HuH-7 (cell line): ENCODE measurements at regions not wholly inside any gene's neighbourhood (a gene's known extent, or its start where the extent isn't known, plus 50 kb on each side); places are given as distances from the start of the nearest gene placed in this dataset.

Experiments
- DNase-seq: peaks from one replicate; pipeline ENCODE4 v3.0.0; 2011; ENCODE audit warnings: low spot score

DNA sequence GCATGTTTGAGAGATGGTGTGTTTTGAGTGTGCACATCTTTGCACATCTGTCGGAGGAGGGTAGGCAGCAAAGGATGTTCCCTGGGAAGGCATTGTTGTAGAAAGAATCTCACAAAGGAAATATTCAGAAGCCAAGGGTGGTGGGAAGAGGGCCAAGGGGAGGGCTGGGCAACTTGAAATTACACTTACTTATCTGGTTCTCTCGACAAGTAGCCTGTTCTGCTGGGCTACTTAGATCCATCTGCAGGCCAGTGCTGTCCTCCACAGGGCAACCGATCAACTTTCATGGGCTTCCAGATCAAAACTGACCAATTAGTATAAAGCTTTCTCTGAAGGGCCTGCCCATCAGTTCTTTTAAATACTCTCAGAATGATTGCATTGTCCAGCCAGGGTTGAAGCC lies 495.2 kb downstream of the GADD45G start:
- no peak for DNase-seq

DNA sequence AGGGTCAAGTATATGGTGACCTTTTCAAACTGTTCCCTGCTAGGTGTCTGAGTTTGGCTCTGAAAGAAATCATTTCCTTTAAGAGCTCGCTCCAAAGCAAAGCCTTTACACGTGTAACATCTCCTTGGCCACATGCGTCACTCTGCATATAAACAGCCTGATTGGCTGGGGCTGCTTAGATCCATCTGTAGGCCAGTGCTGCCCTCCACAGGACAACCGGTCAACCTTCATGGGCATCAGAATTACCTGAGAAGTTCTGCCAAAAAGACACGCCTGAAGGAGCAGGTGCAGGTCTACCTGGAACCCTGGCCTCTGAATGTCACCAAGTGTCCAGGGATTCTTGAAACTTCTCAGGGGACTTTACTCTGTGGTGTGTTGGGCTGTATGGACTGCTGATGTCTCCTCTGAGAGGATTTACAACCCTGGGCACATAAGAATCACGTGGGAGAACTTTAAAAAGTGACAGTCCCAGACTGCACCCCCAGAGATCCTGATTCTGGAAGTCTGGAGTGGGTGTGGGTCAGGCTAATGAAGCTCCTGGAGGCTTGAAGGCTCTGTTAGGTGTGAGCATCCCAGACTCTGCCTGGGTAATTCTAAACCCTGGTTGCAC lies 497.6 kb downstream of the GADD45G start:
- peak; percentile 80 for DNase-seq

DNA sequence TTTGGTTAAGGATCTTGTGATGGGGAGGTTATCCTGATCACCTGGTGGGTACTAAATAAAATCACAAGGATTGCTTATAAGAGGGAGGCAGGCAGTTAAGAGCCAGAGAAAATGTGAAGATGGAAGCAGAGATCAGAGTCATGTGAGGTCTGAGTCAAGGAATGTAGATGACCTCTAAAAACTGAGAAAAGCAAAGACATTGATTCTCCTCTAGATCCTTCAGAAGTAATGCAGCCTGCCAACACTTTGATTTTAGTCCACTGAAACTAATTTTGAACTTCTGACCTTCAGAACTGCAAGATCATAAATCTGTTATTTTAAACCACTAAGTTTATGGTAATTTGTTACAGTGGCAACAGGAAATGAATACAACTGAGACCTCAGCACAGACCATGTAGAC lies 499.0 kb downstream of the GADD45G start:
- no peak for DNase-seq

DNA sequence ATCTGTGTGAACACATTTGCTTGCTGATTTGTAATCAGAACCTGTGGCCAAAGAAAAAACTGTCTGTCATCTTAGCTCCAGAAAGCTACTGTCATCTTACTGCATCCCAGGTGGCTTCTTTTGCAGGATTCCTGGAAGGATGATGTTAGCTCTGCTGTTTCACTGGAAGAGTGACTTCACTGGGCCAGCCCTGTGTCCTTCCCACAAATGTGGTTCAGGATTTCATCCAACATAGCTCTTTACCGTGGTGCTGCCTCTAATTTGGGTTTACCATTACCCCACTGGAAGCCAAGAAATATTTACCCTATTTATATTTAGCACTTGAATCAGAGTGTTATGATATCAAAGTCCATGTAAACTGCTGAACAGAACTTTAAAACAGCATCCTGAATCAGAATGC lies 501.0 kb downstream of the GADD45G start:
- no peak for DNase-seq

DNA sequence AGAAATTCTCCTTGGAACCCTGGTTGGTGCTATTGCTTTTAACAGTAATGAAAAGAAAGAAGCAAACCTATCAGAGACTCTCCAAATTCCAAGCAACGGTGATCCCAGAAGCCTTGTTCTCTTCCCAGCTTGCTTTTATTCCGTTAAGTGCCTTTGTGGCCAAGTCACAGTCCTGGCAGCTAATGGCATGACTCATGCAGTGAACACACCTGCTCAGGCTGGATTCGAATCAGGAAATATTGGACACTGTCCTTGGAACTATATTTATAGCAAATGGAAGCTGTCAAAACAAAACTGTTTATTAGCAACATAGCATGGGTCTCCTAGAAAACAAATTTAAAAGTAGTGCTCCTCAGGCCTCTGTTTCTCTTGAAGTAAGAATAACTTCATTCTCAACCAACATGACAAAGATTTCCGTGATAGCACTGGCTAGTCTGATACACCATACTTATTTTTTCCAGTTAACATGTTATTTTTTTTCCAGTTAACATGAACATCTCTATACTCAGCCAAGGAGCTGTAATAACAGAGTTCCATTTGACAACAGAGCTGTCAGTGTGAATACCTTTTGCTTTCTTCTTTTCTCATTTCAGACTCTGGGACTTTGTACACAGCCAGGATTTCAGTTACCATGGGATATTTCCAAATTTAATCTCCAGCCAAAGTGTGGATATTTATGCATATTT lies 502.4 kb downstream of the GADD45G start:
- no peak for DNase-seq

DNA sequence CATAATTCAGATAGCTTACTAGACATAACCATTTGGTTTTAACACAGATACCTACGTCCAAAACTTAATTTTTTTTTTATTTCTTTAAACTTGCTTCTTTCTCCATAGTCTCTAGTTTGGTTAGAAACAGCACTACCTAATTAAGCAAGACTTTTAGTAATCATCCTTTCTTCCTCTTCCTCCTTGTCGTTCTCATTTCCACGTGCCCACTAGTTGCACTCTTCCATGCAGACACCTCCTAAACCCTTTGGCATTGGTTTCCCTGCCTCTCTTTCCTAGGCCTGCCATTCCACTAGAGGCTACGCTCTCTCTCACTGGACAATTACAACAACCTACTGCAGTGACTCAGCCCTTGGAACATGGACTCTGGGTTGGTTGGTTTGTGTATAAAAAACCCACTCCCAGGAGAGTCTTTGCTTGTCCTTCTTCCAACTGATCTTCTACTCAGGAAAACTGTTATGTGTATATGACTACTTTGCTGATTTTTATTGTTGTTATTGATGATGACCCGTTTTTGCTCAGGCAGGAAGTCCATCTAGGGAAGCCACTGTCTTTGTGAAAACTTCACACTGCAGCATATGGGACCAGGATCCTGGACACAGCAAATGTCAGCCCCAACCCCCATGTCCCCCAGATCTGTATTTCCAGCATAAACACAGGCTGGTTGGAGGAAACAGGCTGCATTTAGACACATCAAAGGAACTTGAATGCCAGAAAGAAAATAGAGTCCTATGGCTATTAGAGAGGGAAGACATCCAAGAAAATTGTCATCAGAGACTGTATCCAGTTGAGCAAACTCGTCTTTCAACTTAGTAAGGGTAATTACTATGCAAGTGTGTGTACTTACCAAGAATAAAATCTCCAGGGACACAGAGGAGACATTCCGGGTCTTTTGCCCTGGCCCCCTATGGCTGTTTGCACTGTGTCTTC lies 503.2 kb downstream of the GADD45G start:
- DNase-seq: no peak

DNA sequence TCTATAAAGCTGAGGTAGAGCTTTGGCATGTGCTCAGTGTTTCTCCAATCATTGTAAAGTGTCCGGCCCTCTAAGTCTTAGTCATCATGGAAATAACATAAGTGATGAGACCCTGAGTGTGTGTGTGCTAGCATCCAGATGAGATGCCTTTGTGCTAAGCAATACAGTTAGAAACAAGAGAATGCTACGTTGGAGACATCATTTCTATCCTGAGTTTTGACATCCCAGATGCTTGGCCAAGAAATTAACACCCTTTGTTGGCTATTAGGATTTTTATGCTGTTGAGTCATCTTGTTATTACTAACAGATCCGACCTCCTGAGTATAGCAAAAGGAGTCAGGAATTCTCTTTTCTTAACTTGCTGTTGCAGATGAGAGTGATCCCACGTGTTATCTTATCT lies 508.0 kb downstream of the GADD45G start:
- DNase-seq: no peak

DNA sequence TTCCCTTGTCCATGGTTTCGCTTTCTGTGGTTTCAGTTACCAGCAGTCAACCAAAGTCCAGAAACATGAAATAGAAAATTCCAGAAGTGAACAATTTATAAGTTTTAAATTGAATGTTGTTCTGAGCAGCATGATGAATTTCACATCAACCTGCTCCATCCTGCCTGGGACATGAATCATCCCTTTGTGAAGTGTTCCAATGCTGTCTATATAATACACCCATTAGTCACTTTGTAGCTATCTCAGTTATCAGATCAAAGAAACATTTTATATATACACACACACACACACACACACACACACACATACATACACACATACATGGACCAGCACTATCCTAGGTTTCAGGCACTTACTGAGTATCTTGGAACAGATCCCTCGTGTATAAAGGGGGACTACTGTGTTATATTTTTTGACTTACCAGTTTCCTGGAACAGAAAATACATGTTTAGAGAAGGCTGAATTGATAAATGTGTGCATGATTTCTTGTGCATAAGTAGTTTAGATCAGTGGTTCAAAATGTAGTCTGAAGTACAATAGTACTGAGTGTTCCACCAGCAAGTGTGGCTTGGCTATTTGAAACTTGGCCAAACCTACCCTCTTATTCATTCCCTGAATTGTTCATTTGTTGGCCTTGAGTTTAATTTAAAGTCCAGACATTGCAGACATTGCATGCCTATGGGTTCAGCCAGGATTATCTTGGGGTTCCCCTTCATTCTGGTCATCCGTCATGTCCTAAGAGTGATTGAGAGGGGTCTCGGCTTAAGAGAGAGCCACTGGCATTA lies 510.0 kb downstream of the GADD45G start:
- DNase-seq: no peak

DNA sequence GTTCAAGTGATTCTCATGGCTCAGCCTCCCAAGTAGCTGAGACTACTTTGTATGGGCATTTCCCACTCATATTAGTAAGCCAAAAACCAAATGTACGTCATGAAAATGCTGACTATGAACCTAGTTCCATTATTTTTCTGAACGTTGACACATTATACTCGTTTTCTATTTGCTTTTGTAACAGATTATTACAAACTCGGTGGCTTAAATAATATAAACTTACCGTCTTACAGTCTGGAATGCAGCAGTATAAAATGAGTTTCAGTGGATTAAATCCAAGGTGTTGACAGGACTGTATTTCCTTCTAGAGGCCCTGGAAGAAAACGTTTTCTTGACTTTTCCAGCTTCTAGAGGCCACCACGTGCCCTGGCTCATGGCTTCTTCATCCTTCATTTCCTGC lies 517.0 kb downstream of the GADD45G start:
- DNase-seq: no peak

DNA sequence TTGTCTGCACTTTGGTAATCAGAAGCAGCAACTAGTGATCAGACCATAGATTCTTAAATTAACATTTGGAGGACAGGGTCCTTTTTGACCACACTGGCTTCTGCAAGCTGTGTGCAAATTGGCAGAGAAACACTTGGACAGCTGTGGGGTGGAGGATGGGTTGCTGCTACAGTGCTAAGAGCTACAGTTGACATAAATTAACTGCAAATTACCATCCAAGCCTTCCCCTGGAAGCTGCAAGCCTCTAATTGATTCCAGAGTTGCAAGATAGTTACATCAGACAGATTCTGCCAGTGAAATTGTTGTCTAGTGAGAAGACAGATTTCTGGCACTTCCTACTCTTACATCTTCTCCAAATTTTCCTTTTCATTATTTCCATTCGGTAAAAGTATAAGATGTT lies 517.7 kb downstream of the DIRAS2 start:
- DNase-seq: no peak

DNA sequence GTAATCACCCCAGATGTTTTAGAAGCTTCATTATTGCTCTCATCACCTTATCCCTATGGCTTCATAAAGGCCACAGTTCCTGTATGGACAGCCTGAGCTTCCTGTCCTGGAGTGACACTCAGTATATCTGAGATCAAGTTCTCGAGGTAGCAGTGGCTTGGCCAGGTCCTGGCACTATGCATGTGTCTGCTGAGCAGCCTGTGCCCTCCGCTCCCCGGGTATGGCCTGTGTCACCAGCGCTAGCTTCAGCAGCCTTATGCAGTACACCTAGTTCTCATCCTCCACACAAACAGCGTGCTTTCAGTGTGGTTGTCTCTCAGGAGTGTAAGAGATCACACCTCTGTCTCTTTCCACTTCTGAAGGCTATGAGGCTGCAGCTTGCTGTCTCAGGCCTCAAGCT lies 514.7 kb downstream of the DIRAS2 start:
- no peak for DNase-seq

DNA sequence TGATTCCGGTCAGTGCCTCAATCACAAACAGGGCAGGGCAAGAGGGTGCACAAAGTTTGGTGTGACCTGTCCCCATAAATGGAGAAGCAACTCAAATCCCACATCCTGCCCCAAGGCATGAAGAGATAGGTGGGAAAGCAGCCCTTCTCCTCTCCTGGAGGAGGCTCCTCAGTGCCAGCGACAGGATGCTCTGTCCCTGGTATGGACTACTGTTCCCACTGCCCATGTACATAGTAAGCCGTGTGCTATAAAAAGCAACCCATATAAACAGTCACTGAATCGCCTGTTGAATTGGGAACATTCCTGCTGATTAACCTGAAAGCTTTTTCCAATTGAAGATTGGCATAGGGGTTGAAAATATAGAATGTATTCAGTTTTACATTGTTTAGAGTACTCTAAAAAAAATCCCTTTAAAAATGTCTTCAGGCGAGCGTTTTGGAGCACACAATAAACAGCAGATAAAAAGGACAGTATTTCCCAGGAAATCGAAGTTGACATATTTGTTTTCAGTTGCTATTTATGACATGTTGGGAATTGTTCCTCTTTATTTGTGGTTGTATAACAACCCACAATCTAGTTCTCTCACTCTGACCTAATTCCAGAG lies 513.9 kb downstream of the DIRAS2 start:
- DNase-seq: no peak

DNA sequence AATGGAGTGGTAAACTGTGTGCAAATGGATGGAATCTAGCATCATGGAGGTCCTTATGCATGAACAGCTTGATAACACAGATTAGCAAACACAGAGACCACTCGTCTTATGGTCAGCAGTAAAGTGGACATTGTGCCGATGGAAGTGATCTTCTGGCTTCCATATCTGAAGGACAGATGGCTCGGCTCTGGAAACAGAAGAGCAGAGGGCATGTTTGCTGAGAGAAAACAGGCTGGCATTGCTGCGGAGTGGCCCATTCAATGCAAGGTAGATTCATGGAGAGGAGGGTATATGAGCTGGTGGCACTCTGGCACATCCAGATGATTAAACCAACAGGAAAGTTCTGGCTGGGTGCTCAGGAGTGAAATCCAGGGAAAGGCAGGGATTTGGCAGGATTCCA lies 513.2 kb downstream of the DIRAS2 start:
- DNase-seq: no peak

DNA sequence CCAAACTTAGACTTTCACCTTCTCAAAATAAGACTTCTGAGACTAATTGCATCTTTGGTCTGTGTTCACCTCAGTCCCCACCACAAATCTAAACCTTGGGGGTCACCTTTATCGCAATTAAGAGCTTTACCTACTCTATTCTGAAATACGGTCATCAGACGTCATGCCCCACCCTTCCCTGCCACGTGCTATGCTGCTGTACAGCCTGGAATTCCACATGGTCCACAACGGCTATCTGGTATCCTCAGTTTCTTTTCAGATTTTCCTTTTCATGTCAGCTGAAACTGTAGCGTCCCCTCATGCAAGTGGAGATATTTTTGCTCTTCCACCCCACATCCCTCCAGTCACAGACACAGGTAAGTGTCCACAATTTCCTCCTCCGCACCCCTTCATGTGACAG lies 511.1 kb downstream of the DIRAS2 start:
- DNase-seq: no peak

DNA sequence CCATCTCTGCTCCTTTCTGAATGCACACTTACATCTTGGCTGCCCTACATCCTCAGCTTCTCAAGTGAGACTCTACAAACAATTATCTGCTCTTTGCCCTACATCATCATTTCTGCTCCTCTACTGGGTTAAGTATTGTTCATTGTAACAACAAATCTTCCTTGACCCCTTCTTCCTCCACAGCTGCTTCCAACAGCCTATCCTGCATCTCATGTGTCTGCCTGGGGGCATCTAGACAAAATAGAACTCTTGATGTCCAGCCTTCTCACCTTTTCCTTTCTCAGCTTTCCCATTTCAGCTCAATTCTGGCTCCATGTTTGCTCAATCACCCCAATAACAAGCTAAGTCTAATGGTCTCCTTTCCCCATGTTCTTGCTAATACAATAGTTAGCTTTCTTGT lies 509.8 kb downstream of the DIRAS2 start:
- DNase-seq: no peak

DNA sequence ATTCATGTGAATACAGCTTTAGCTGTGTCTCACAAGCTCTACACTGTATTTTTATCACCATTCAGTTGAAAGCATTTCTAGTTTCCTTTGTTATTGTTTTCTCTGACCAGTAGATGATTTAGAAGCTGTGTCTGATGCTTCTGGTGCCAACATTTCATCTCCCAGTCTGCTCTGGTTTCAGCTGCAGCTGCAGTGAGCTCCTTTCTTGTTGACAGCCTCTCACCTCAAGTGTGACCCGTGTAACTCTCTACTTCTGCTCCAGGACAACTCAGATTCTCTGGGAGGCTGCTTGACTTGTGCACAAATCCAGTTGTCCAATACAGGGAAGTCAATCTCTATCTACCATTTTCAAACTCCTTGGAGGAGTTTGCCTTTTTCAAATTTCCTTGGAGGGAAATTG lies 504.8 kb downstream of the DIRAS2 start:
- DNase-seq: no peak

DNA sequence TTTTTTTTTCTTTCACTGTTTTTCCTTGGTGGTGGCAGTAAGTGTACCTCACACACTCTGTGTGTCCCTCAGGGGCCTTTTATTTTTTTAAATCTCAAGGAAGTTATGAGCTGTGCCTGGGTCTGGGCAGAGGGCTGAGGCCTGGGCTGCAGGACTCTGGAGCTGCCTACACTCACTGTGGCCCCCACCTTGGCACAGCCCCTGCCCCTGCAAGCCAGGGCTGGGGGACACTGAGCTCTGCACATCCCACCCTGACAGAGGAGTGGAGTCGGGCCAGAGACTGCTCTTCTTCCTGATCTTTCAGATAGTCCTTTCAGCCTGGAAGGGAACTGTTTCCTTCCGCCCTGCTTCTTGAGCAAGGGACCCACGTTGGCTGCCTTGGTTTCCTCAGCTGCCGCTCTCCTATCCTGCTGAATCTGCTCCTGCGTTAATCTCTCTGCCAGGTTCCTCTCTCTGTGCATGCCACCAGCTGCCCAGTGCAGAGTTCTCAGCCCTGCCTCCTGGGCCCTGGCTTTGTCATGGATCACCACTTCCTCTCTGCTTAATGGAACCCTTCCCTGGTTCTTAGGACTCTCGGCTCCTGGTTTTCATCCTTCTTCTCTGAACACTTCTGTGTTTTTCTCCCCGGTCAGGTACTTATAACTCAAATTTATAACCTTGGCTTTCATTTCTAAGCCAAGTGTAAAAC lies 502.3 kb downstream of the DIRAS2 start:
- DNase-seq: no peak

DNA sequence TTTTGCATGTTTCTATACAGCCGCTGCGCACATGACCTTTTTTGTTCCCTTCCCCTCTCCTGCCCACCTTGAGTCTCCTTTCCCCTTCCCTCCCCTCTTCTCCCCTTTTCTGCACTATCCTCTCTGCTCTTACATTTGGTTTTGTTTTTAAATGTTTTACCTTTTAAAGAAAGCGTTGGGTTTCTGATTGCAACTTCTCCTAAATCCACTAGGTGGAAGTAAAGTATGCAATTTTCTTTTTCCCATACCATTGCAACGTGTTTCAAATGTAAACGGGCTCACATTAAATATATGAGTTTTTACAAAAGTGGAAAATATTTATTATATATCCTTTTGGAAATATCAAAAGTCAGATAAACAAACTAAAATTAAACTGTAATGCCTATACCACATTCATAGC lies 500.9 kb downstream of the DIRAS2 start:
- DNase-seq: no peak

DNA sequence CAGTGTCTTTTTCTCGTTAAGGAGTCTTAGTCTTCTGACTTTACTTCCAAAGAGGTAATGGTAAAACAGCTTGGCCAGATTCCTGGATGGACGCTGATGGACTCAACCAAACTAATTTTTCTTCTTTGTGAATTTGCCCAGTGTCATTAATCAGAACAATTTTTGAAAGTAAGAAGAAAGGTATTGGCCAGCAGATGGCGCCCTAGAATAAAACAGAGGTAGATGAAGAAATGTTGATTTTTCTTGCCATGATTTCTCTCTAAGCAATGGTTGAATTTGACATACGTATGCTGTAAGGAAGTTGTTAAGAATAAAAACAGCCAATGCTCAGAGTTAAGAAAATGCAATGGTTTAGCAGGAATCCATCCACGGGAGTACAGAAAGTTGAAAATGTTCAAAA lies 500.0 kb downstream of the DIRAS2 start:
- peak; percentile 10 for DNase-seq

DNA sequence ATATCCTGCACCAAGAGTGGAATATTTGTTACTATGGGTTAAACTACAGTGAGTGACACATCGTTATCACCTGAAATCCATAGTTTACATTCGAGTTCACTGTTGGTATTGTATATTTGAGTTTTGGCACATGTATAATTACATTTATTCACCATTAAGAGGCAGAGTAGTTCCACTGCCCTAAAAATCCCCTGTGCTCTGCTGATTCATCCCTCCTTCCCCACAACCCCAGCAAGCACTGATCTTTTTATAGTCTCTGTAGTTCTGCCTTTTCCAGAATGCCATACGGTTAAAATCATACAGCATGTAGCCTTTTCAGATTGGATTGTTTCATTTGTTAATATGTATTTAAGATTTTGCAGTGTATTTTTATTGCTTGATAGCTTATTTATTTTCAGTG lies 495.2 kb downstream of the DIRAS2 start:
- DNase-seq: no peak

DNA sequence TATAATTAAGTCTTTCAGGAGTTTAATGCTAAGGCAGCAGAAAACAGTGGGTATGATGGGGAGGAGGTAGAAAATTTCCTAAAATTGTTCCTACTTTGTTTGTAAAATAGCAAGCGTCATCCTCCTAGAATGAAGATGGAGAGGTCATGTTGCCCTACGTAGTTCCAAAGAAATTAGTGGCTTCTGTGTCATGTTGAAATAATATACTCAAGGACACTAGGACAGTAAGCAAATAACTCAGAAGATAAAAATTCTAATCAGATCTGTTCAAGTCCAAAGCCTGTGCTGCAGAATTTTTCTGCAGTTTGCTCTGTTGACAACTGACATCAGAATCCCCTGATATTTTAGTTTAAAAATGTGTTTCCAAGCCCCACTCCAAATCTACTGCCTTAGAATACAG lies 486.3 kb downstream of the DIRAS2 start:
- DNase-seq: no peak
